WTC11 (cell line): ENCODE measurements at regions not wholly inside any gene's neighbourhood (a gene's known extent, or its start where the extent isn't known, plus 50 kb on each side); places are given as distances from the start of the nearest gene placed in this dataset.

Experiments used
- AFF4 ChIP-seq: sonication (generic); formaldehyde crosslinking; IDR thresholded peaks from 2 replicates; pipeline ENCODE4 v1.8.1; 2023; ENCODE audit warnings: mild to moderate bottlenecking, missing genetic modification reagents, borderline replicate concordance
- CTCF ChIP-seq: fragments of 200-600 bp; IDR thresholded peaks from 2 replicates; pipeline ENCODE4 v1.8.0; 2022; ENCODE audit warnings: antibody characterized with exemption
- E2F1 ChIP-seq: sonication (generic); formaldehyde crosslinking; IDR thresholded peaks from 2 replicates; pipeline ENCODE4 v1.8.0; 2022; ENCODE audit warnings: mild to moderate bottlenecking, missing genetic modification reagents
- MAX ChIP-seq: sonication (generic); formaldehyde crosslinking; IDR thresholded peaks from 2 replicates; pipeline ENCODE4 v1.8.0; 2022; ENCODE audit warnings: mild to moderate bottlenecking, missing genetic modification reagents
- NFATC4 ChIP-seq: fragments of 250-450 bp; sonication (Bioruptor Pico); IDR thresholded peaks from 2 replicates; pipeline ENCODE4 v1.9.0; 2021; ENCODE audit warnings: mild to moderate bottlenecking
- PREB ChIP-seq: sonication (generic); formaldehyde crosslinking; IDR thresholded peaks from 2 replicates; pipeline ENCODE4 v1.8.1; 2022; ENCODE audit warnings: mild to moderate bottlenecking, missing genetic modification reagents, moderate library complexity, borderline replicate concordance
- USF2 ChIP-seq: sonication (generic); formaldehyde crosslinking; IDR thresholded peaks from 2 replicates; pipeline ENCODE4 v1.8.1; 2023; ENCODE audit warnings: mild to moderate bottlenecking, missing genetic modification reagents, moderate library complexity

GRCh38 chr14:86094512-86094911 lies 564.6 kb downstream of the FLRT2 start:
- TF ChIP-seq CTCF = no peak
- no peak for TF ChIP-seq AFF4
- TF ChIP-seq PREB (CRISPR knock-in tag) = no peak
- no peak for TF ChIP-seq USF2 (CRISPR knock-in tag)
- no peak for TF ChIP-seq E2F1
- no peak for TF ChIP-seq MAX (CRISPR knock-in tag)
- TF ChIP-seq NFATC4 (CRISPR knock-in tag) = no peak
